ENCODE measurements at regions not wholly inside any gene's neighbourhood (a gene's known extent, or its start where the extent isn't known, plus 50 kb on each side); places are given as distances from the start of the nearest gene placed in this dataset.

GRCh38 chr18:75959150-75959549 lies 531.6 kb upstream of the SMIM21 start:
- TF ChIP-seq EZH2 (IDR thresholded peaks at IDR 0.05; ENCODE audit: low read length, missing control alignments) (no peak), CTCF (conservative IDR thresholded peaks at IDR 0.05 in 1 of 2, IDR thresholded peaks at IDR 0.05 in 1 of 2; ENCODE audit: low read depth in 1 of 2, low read length in 2 of 2) (no peak)
- H3K4me2 ChIP-seq (ENCODE audit: extremely low read depth, insufficient read depth, low read length): no peak overlapping the region
- no peaks in the 10 kb centered on the region for H3K9me3 ChIP-seq (ENCODE audit: control insufficient read depth, insufficient read depth, low read depth, low read length)
- no peak overlapping the region for H3K9ac ChIP-seq (ENCODE audit: insufficient read depth, low read length)
- no peaks in the 10 kb centered on the region for H3K36me3 ChIP-seq (ENCODE audit: control insufficient read depth, insufficient read depth, low read length)
- H3K4me3 ChIP-seq (replicated peaks in 1 of 4; ENCODE audit: control extremely low read depth in 1 of 4, insufficient read depth in 1 of 4, low read depth in 3 of 4, low read length in 4 of 4): no peak overlapping the region
- no peak overlapping the region for H2AFZ ChIP-seq (ENCODE audit: low read length)
- DNase-seq (ENCODE audit: low read depth in 2 of 2): no peak
- H3K79me2 ChIP-seq (ENCODE audit: control insufficient read depth, insufficient read depth, low read length): no peaks in the 10 kb centered on the region
- H3K27ac ChIP-seq (ENCODE audit: insufficient read depth, low read length): no peak overlapping the region
- H3K27me3 ChIP-seq (ENCODE audit: control insufficient read depth, insufficient read depth, low read length): no peaks in the 10 kb centered on the region
- H3K4me1 ChIP-seq (ENCODE audit: control insufficient read depth, extremely low read depth, insufficient read depth, low read length): no peaks in the 10 kb centered on the region
- no peaks in the 10 kb centered on the region for H4K20me1 ChIP-seq (ENCODE audit: control insufficient read depth, extremely low read depth, insufficient read depth, low read length)

- no peak overlapping the region for H3K9ac ChIP-seq (ENCODE audit: insufficient read depth, low read length)
- DNase-seq (ENCODE audit: low read depth in 2 of 2): no peak
- no peak overlapping the region for H2AFZ ChIP-seq (ENCODE audit: low read length)
- no peaks in the 10 kb centered on the region for H3K36me3 ChIP-seq (ENCODE audit: control insufficient read depth, insufficient read depth, low read length)
- H3K27me3 ChIP-seq (ENCODE audit: control insufficient read depth, insufficient read depth, low read length): no peaks in the 10 kb centered on the region
- no peak overlapping the region for H3K4me2 ChIP-seq (ENCODE audit: extremely low read depth, insufficient read depth, low read length)
- no peaks in the 10 kb centered on the region for H3K4me1 ChIP-seq (ENCODE audit: control insufficient read depth, extremely low read depth, insufficient read depth, low read length)
- no peaks in the 10 kb centered on the region for H4K20me1 ChIP-seq (ENCODE audit: control insufficient read depth, extremely low read depth, insufficient read depth, low read length)
- no peak overlapping the region for H3K4me3 ChIP-seq (replicated peaks in 1 of 4; ENCODE audit: control extremely low read depth in 1 of 4, insufficient read depth in 1 of 4, low read depth in 3 of 4, low read length in 4 of 4)
- no peak for TF ChIP-seq CTCF (conservative IDR thresholded peaks at IDR 0.05 in 1 of 2, IDR thresholded peaks at IDR 0.05 in 1 of 2; ENCODE audit: low read depth in 1 of 2, low read length in 2 of 2)
- TF ChIP-seq EZH2 (IDR thresholded peaks at IDR 0.05; ENCODE audit: low read length, missing control alignments): no peak
- H3K79me2 ChIP-seq (ENCODE audit: control insufficient read depth, insufficient read depth, low read length): no peaks in the 10 kb centered on the region
- no peak overlapping the region for H3K27ac ChIP-seq (ENCODE audit: insufficient read depth, low read length)
- H3K9me3 ChIP-seq (ENCODE audit: control insufficient read depth, insufficient read depth, low read depth, low read length): no peaks in the 10 kb centered on the region
Measured at GRCh38 chr18:75958683-75959082, 531.2 kb upstream of the SMIM21 start.

- H3K9ac ChIP-seq (ENCODE audit: insufficient read depth, low read length): no peak overlapping the region
- TF ChIP-seq EZH2 (IDR thresholded peaks at IDR 0.05; ENCODE audit: low read length, missing control alignments): no peak
- no peak for TF ChIP-seq CTCF (conservative IDR thresholded peaks at IDR 0.05 in 1 of 2, IDR thresholded peaks at IDR 0.05 in 1 of 2; ENCODE audit: low read depth in 1 of 2, low read length in 2 of 2)
- no peak for DNase-seq (ENCODE audit: low read depth in 2 of 2)
- H3K4me1 ChIP-seq (ENCODE audit: control insufficient read depth, extremely low read depth, insufficient read depth, low read length): no peaks in the 10 kb centered on the region
- no peak overlapping the region for H3K4me3 ChIP-seq (replicated peaks in 1 of 4; ENCODE audit: control extremely low read depth in 1 of 4, insufficient read depth in 1 of 4, low read depth in 3 of 4, low read length in 4 of 4)
- H3K36me3 ChIP-seq (ENCODE audit: control insufficient read depth, insufficient read depth, low read length): no peaks in the 10 kb centered on the region
- no peak overlapping the region for H3K4me2 ChIP-seq (ENCODE audit: extremely low read depth, insufficient read depth, low read length)
- H2AFZ ChIP-seq (ENCODE audit: low read length): no peak overlapping the region
- no peak overlapping the region for H3K27ac ChIP-seq (ENCODE audit: insufficient read depth, low read length)
- H3K9me3 ChIP-seq (ENCODE audit: control insufficient read depth, insufficient read depth, low read depth, low read length): no peaks in the 10 kb centered on the region
- no peaks in the 10 kb centered on the region for H3K27me3 ChIP-seq (ENCODE audit: control insufficient read depth, insufficient read depth, low read length)
- no peaks in the 10 kb centered on the region for H4K20me1 ChIP-seq (ENCODE audit: control insufficient read depth, extremely low read depth, insufficient read depth, low read length)
- no peaks in the 10 kb centered on the region for H3K79me2 ChIP-seq (ENCODE audit: control insufficient read depth, insufficient read depth, low read length)
Measured at GRCh38 chr18:75945265-75945933, 517.9 kb upstream of the SMIM21 start.

Data from fibroblast of lung (primary cell).